Upper lobe of right lung (tissue), 1 donor: ENCODE measurements at regions not wholly inside any gene's neighbourhood (a gene's known extent, or its start where the extent isn't known, plus 50 kb on each side); places are given as distances from the start of the nearest gene placed in this dataset.
"Not testable (repeated sequence)": the region's sequence is repeated elsewhere in the genome, so short reads cannot be mapped to it uniquely, and the experiment has no call there.

ENCODE experiments used
- ATAC-seq: fragments of 200-7000 bp; cut with Tn5 transposase; one replicate; pipeline ENCODE4 v1.9.1; 2020; ENCODE audit warnings: mild to moderate bottlenecking, moderate library complexity
- DNase-seq: peaks from one replicate; pipeline ENCODE4 v3.0.0-alpha.2; 2020
- H3K27ac ChIP-seq: fragments of 200-600 bp; one replicate; pipeline ENCODE4 v1.8.0; 2022
- H3K27me3 ChIP-seq: fragments of 200-600 bp; one replicate; pipeline ENCODE4 v1.8.0; 2022; ENCODE audit warnings: mild to moderate bottlenecking
- H3K36me3 ChIP-seq: fragments of 200-600 bp; one replicate; pipeline ENCODE4 v1.8.0; 2022
- H3K4me1 ChIP-seq: fragments of 200-600 bp; one replicate; pipeline ENCODE4 v1.8.0; 2022
- H3K4me3 ChIP-seq: fragments of 200-600 bp; one replicate; pipeline ENCODE4 v1.8.0; 2022; ENCODE audit warnings: mild to moderate bottlenecking
- H3K9me3 ChIP-seq: fragments of 200-600 bp; one replicate; pipeline ENCODE4 v1.8.0; 2022
- intact Hi-C: fragments of 100-400 bp; cut with DNase I; formaldehyde crosslinking; loops from one replicate; pipeline ENCODE4 v1.11.0; 2022
- TF ChIP-seq, protein P1 (sequence below): fragments of 200-600 bp; IDR thresholded peaks from one replicate; pipeline ENCODE4 v1.8.0; 2022; ENCODE audit warnings: antibody characterized with exemption
- donor health status: DM: no; HTN: yes; CAD: no; lungs with severe emphysema.

DNA sequence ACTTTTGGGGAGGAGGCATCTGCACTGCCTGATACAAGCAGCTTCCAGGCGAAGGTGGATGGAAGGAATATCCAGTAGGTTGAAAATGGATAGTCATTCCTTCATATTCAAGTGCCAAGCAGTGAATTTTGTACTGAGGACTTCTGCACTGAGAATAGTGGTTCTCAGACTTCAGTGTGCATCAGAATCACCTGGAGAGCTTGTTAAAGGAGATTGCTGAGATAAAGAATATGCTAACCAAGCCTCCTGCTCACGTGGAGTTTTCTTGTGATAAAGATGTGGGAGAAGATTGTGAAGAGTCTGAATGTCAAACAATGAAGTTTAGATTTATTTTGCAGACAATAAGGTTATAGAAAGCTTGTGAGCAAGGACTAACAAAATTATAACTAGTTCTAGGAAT lies 97.8 kb downstream of the HFE start:
- Histone ChIP-seq H3K4me3 (no peak overlapping the region), H3K27ac (no peak overlapping the region), H3K4me1 (peaks cover 9% of the 10 kb centered on the region), H3K36me3 (no peaks in the 10 kb centered on the region), H3K9me3 (no peaks in the 10 kb centered on the region), H3K27me3 (no peaks in the 10 kb centered on the region)
- intact Hi-C loops = no loop called here
- DNase-seq = no peak
- no peak for ATAC-seq
- TF ChIP-seq, protein P1, sequence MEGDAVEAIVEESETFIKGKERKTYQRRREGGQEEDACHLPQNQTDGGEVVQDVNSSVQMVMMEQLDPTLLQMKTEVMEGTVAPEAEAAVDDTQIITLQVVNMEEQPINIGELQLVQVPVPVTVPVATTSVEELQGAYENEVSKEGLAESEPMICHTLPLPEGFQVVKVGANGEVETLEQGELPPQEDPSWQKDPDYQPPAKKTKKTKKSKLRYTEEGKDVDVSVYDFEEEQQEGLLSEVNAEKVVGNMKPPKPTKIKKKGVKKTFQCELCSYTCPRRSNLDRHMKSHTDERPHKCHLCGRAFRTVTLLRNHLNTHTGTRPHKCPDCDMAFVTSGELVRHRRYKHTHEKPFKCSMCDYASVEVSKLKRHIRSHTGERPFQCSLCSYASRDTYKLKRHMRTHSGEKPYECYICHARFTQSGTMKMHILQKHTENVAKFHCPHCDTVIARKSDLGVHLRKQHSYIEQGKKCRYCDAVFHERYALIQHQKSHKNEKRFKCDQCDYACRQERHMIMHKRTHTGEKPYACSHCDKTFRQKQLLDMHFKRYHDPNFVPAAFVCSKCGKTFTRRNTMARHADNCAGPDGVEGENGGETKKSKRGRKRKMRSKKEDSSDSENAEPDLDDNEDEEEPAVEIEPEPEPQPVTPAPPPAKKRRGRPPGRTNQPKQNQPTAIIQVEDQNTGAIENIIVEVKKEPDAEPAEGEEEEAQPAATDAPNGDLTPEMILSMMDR = no peak

DNA sequence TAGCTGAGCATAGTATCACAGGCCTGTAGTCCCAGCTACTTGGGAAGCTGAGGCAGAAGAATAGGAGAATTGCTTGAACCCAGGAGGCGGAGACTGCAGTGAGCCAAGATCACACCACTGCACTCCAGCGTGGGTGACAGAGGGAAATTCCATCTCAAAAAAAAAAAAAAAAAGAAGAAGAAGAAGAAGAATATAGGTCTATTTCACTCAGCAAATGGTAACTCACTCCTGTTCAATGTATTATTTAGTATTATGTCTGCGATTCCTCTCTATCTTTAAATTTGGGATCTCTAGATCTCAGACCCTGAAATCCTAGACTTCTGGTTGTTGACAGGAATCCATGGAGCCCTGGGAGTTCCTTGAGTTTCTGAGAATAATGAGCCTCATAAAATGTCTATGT lies 98.6 kb downstream of the HFE start:
- H3K27me3 ChIP-seq = peaks cover 2% of the 10 kb centered on the region
- intact Hi-C loops = no loop called here
- no peak overlapping the region for H3K4me3 ChIP-seq
- ATAC-seq (no peak), DNase-seq (no peak)
- H3K9me3 ChIP-seq = no peaks in the 10 kb centered on the region
- no peak overlapping the region for H3K27ac ChIP-seq
- no peaks in the 10 kb centered on the region for H3K36me3 ChIP-seq
- TF ChIP-seq, protein P1 = no peak
- H3K4me1 ChIP-seq = peaks cover 9% of the 10 kb centered on the region

DNA sequence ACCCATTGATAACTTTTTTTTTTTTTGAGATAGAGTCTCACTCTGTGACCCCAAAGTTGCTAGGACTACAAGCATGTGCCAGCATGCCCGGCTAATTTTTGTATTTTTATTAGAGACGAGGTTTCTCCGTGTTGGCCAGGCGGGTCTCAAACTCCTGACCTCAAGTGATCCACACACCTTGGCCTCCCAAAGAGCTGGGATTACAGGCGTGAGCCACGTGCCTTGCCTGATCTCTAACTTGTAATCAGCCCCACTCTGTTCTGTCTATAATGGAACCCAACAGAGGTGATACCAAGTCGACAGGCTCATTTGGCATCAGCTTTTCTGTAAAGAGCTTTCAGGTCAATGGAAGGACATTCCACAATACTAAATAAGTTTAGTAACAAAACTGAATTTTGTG lies 99.4 kb downstream of the HFE start:
- H3K4me3 ChIP-seq = no peak overlapping the region
- no peaks in the 10 kb centered on the region for H3K9me3 ChIP-seq
- no peaks in the 10 kb centered on the region for H3K36me3 ChIP-seq
- H3K4me1 ChIP-seq = peaks cover 9% of the 10 kb centered on the region
- H3K27ac ChIP-seq = no peak overlapping the region
- DNase-seq (no peak), ATAC-seq (no peak)
- H3K27me3 ChIP-seq = peaks cover 3% of the 10 kb centered on the region
- TF ChIP-seq, protein P1 = no peak
- intact Hi-C loops = no loop called here

DNA sequence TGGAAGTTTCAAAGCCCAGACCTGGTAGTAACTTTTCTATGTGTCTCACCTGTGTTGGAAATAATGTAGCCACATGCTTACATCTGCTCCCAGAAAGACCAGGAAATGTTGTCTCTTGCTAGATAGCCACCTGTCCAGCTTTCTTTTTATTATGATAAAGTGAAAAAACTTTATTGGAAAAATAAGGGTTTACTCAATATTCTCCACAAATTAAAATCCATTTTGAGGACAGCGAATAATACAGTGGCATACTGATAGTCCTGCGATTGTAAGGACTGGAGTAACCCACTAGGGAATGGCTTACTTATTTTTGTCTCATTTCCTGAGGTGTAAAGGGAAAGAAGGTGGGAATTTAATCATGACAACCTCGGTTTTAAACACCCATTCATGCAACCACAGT lies 100.1 kb downstream of the HFE start:
- Histone ChIP-seq H3K27me3 (peaks cover 3% of the 10 kb centered on the region), H3K4me1 (peaks cover 9% of the 10 kb centered on the region), H3K36me3 (no peaks in the 10 kb centered on the region), H3K4me3 (no peak overlapping the region), H3K9me3 (no peaks in the 10 kb centered on the region), H3K27ac (no peak overlapping the region)
- ATAC-seq (no peak), DNase-seq (no peak)
- intact Hi-C loops = no loop called here
- TF ChIP-seq, protein P1 = no peak

DNA sequence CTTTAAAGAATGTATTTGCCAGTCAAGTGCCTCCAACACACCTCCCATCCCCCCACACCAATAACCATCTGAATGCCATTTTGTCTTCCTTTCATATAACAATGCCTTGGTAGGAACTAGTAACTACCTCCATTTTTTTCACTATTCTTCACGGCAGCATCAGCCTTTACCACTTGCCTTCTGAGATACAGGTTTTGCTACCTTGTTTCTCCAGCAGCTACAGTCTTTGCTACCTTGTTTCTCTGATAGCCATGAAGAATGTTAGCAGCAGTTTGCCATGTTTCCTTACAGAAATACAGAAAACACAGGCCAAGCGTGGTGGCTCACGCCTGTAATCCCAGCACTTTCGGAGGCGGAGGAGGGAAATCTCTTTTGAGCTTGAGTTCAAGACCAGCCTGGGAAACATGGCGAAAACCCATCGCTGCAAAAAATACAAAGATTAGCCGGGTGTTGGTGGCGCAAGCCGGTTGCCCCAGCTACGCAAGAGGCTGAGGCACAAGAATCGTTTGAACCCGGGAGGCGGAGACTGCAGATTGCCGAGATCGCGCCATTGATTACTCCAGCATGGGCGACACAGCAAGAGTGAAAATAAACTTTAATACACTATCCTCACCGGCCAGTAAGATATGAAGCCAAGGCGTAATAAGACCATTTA lies 100.9 kb downstream of the HFE start:
- H3K9me3 ChIP-seq = no peaks in the 10 kb centered on the region
- TF ChIP-seq, protein P1 = no peak
- peaks cover 3% of the 10 kb centered on the region for H3K27me3 ChIP-seq
- H3K36me3 ChIP-seq = no peaks in the 10 kb centered on the region
- ATAC-seq (peak; percentile 3), DNase-seq (no peak)
- H3K27ac ChIP-seq = peak overlapping the region; percentile 63
- H3K4me3 ChIP-seq = peak overlapping the region; percentile 48
- peaks cover 9% of the 10 kb centered on the region for H3K4me1 ChIP-seq
- intact Hi-C loops = no loop called here

DNA sequence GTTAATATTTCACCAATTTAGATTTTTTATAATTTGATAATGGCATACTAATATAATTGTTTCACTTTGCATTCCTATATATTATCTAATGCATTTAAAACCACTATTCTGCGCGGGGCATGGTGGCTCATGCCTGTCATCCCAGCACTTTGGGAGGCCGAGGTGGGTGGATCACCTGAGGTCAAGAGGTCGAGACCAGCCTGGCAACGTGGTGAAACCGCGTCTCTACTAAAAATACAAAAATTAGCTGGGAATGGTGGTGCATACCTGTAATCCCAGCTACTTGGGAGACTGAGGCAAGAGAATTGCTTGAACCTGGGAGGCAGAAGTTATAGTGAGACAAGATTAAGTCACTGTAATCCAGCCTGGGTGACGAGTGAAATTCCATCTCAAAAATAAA lies 104.3 kb downstream of the HFE start:
- H3K4me1 ChIP-seq, ATAC-seq, DNase-seq, H3K9me3 ChIP-seq, H3K36me3 ChIP-seq, H3K4me3 ChIP-seq, H3K27ac ChIP-seq, intact Hi-C loops: not testable (repeated sequence)
- H3K27me3 ChIP-seq = peaks cover 11% of the 10 kb centered on the region
